GM12878 (cell line): ENCODE measurements at regions not wholly inside any gene's neighbourhood (a gene's known extent, or its start where the extent isn't known, plus 50 kb on each side); places are given as distances from the start of the nearest gene placed in this dataset.

ENCODE experiments used
- ATAC-seq: fragments of 200-7000 bp; cut with Tn5 transposase; 3 replicates; pipeline ENCODE4 v1.9.1; 2020; ENCODE audit warnings: mild to moderate bottlenecking, moderate library complexity
- BruUV-seq: library from RNA; stranded (reverse); fragments of 400-500 nt; replicated peaks from 2 replicates; lab custom pipeline; 2021; lab: Mats Ljungman, UMichigan
- CTCF ChIA-PET: fragments of 300-600 bp; sonication (Branson Sonifier 250); formaldehyde crosslinking; extraction: SDS; loops from one replicate; lab custom pipeline; 2021; ENCODE audit warnings: inconsistent platforms; lab: Yijun Ruan, JAX
- POLR2A ChIA-PET: fragments of 350-600 bp; formaldehyde crosslinking; extraction: SDS; loops from one replicate; lab custom pipeline; 2021; ENCODE audit warnings: inconsistent platforms; lab: Charles Lee
- RAD21 ChIA-PET: fragments of 300-600 bp; sonication (Branson Sonifier 250); formaldehyde crosslinking; loops from one replicate; lab custom pipeline; 2023; ENCODE audit warnings: antibody characterized with exemption; ENCODE audit not compliant: unreplicated experiment; lab: Charles Lee
- SMC1A ChIA-PET: fragments of 300-600 bp; sonication (Branson Sonifier 250); formaldehyde crosslinking; loops from one replicate; lab custom pipeline; 2023; ENCODE audit not compliant: unreplicated experiment, uncharacterized antibody; lab: Charles Lee
- DNase-seq: peaks from one replicate; pipeline ENCODE4 v3.0.0-alpha.2; 2011; ENCODE audit warnings: low read depth, low spot score
- FAIRE-seq: peaks from 3 replicates; lab custom pipeline; 2011; peaks lifted over from hg19 to GRCh38; lab: Jason Lieb, UNC
- H2AFZ ChIP-seq: 2 replicates; pipeline ENCODE4 v1.6.0; 2011; ENCODE audit warnings: low read depth, low read length, control low read depth; ENCODE audit not compliant: control insufficient read depth
- H3K27ac ChIP-seq: 2 replicates; pipeline ENCODE4 v1.5.1; 2011; ENCODE audit warnings: control low read depth; ENCODE audit not compliant: control insufficient read depth, insufficient read depth
- H3K27me3 ChIP-seq, 2 experiments: replicated peaks in 1 of 2; 2 replicates each; pipeline versions ENCODE4 v1.6.0 to v1.6.1; 2011; ENCODE audit warnings: low read length in 1 of 2; ENCODE audit not compliant: control insufficient read depth in 2 of 2, insufficient read depth in 2 of 2
- H3K36me3 ChIP-seq, 2 experiments: 2 replicates each; pipeline ENCODE4 v1.5.1; 2011; ENCODE audit warnings: low read length in 1 of 2; ENCODE audit not compliant: control insufficient read depth in 2 of 2, insufficient read depth in 2 of 2
- H3K4me1 ChIP-seq: 2 replicates; pipeline ENCODE4 v1.6.1; 2011; ENCODE audit warnings: mild to moderate bottlenecking, low read length, moderate library complexity, mixed read lengths; ENCODE audit not compliant: control insufficient read depth, insufficient read depth
- H3K4me2 ChIP-seq: 2 replicates; pipeline ENCODE4 v1.6.0; 2011; ENCODE audit warnings: control low read depth; ENCODE audit not compliant: control insufficient read depth, insufficient read depth
- H3K4me3 ChIP-seq: fragments of 200-600 bp; sonication (generic); 2 replicates; pipeline ENCODE4 v1.5.1; 2016
- H3K79me2 ChIP-seq: 2 replicates; pipeline ENCODE4 v1.6.0; 2011; ENCODE audit warnings: low read length; ENCODE audit not compliant: control insufficient read depth, insufficient read depth
- H3K9ac ChIP-seq: 2 replicates; pipeline ENCODE4 v1.8.0; 2011; ENCODE audit warnings: low read length, control low read depth, mixed read lengths; ENCODE audit not compliant: control insufficient read depth, insufficient read depth
- H3K9me3 ChIP-seq: replicated peaks from 3 replicates; pipeline ENCODE4 v1.5.1; 2011; ENCODE audit warnings: mild to moderate bottlenecking, low read length; ENCODE audit not compliant: control insufficient read depth, insufficient read depth
- H4K20me1 ChIP-seq: 2 replicates; pipeline ENCODE4 v1.6.0; 2011; ENCODE audit not compliant: control insufficient read depth, insufficient read depth
- BRCA1 ChIP-seq: IDR thresholded peaks from 2 replicates; pipeline ENCODE4 v1.6.1; 2011; ENCODE audit warnings: low read depth, low read length, improper control_type of control experiment
- EED ChIP-seq: sonication (generic); IDR thresholded peaks from 2 replicates; pipeline ENCODE4 v1.6.1; 2016; ENCODE audit warnings: antibody characterized with exemption, low read depth
- EGR1 ChIP-seq, 2 experiments: IDR thresholded peaks; 1 replicate in 1 of 2; 2 replicates in 1 of 2; pipeline ENCODE4 v1.6.1; 2011 to 2012; ENCODE audit warnings: low read depth in 2 of 2, low read length in 2 of 2, borderline replicate concordance in 1 of 2, mild to moderate bottlenecking in 1 of 2, moderate library complexity in 1 of 2
- EZH2 ChIP-seq: IDR thresholded peaks from 2 replicates; pipeline ENCODE4 v1.6.1; 2012; ENCODE audit warnings: low read depth, mild to moderate bottlenecking, control low read depth, inconsistent platforms, low read length, borderline replicate concordance; ENCODE audit not compliant: control insufficient read depth
- FOXM1 ChIP-seq: IDR thresholded peaks from 2 replicates; pipeline ENCODE4 v1.6.1; 2012; ENCODE audit warnings: low read depth, mild to moderate bottlenecking, inconsistent platforms, low read length, moderate library complexity
- HCFC1 ChIP-seq: fragments of 150-350 bp; IDR thresholded peaks from 2 replicates; pipeline ENCODE4 v1.6.1; 2014; ENCODE audit warnings: low read length
- HDAC6 ChIP-seq: fragments of 200-600 bp; sonication (generic); IDR thresholded peaks from one replicate; pipeline ENCODE4 v1.8.0; 2017; ENCODE audit warnings: antibody characterized with exemption; ENCODE audit not compliant: unreplicated experiment
- IRF5 ChIP-seq: fragments of 450-650 bp; IDR thresholded peaks from 2 replicates; pipeline ENCODE4 v1.6.1; 2017; ENCODE audit warnings: borderline replicate concordance
- MLLT1 ChIP-seq: fragments of 450-650 bp; IDR thresholded peaks from 2 replicates; pipeline ENCODE4 v1.6.1; 2016; ENCODE audit warnings: mild to moderate bottlenecking
- MXI1 ChIP-seq: fragments of 150-350 bp; IDR thresholded peaks from 2 replicates; pipeline ENCODE4 v1.6.1; 2011; ENCODE audit warnings: low read depth, mild to moderate bottlenecking, inconsistent platforms, low read length, improper control_type of control experiment
- MYB ChIP-seq: fragments of 150-350 bp; IDR thresholded peaks from 2 replicates; pipeline ENCODE4 v1.6.1; 2014; ENCODE audit warnings: mild to moderate bottlenecking, low read depth, low read length, borderline replicate concordance
- NBN ChIP-seq: fragments of 450-650 bp; IDR thresholded peaks from 2 replicates; pipeline ENCODE4 v1.6.1; 2016
- NFYA ChIP-seq: IDR thresholded peaks from 2 replicates; pipeline ENCODE4 v1.6.1; 2011; ENCODE audit warnings: low read depth, mild to moderate bottlenecking, low read length, improper control_type of control experiment, borderline replicate concordance
- POLR2AphosphoS2 ChIP-seq: IDR thresholded peaks from 2 replicates; pipeline ENCODE4 v1.6.1; 2011; ENCODE audit warnings: low read depth, mild to moderate bottlenecking, low read length, improper control_type of control experiment, moderate library complexity
- RAD21 ChIP-seq: IDR thresholded peaks from 2 replicates; pipeline ENCODE4 v1.6.1; 2011; ENCODE audit warnings: mild to moderate bottlenecking, low read depth, low read length, moderate library complexity; ENCODE audit not compliant: insufficient read depth
- RAD51 ChIP-seq: fragments of 450-650 bp; IDR thresholded peaks from 2 replicates; pipeline ENCODE4 v1.6.1; 2016; ENCODE audit warnings: moderate library complexity, mild to moderate bottlenecking, inconsistent platforms
- SRF ChIP-seq, 2 experiments: IDR thresholded peaks; 2 replicates each; pipeline ENCODE4 v1.6.1; 2011; ENCODE audit warnings: low read depth in 2 of 2, low read length in 2 of 2, mild to moderate bottlenecking in 1 of 2, moderate library complexity in 1 of 2
- ZNF384 ChIP-seq: IDR thresholded peaks from 2 replicates; pipeline ENCODE4 v1.6.1; 2012; ENCODE audit warnings: low read depth, mild to moderate bottlenecking, low read length, improper control_type of control experiment, borderline replicate concordance
- ZSCAN29 ChIP-seq: fragments of 450-650 bp; IDR thresholded peaks from 2 replicates; pipeline ENCODE4 v1.6.1; 2017; ENCODE audit warnings: mild to moderate bottlenecking, moderate library complexity
- in situ Hi-C: fragments of 300-500 bp; cut with MboI; formaldehyde crosslinking; loops from 9 replicates; pipeline ENCODE4 v1.14.3; 2018; ENCODE audit warnings: mixed read lengths
- intact Hi-C: fragments of 100-400 bp; cut with micrococcal nuclease; formaldehyde crosslinking; loops from one replicate; pipeline ENCODE4 v1.14.2; 2022; ENCODE audit not compliant: unreplicated experiment
- TF ChIP-seq, protein P1 (sequence below): fragments of 450-650 bp; formaldehyde crosslinking; IDR thresholded peaks from 2 replicates; pipeline ENCODE4 v1.4.0; 2020; ENCODE audit warnings: mild to moderate bottlenecking, moderate library complexity

DNA sequence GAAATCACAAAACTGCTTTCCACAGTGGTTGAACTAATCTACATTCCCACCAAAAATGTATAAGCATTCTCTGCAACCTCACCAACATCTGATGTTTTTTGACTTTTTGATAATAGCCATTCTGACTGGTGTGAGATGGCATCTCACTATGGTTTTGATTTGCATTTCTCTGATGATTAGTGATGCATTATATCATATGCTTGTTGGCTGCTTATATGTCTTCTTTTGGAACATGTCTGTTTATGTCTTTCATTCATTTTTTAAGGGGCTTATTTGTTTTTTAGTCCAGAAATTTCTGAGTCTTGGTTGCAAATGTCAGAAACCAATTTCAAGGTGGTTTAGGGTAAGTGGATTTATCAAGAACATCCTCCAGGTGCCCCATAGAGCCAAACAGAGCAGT is 484.8 kb upstream of the TSHZ3 start:
- ChIA-PET RAD21 (no interaction called here), POLR2A (no interaction called here)
- BruUV-seq, result no TSS peak
- H3K4me3 ChIP-seq, result no peak overlapping the region
- intact Hi-C loops, result no loop called here
- no peak for TF ChIP-seq EED
- no peak for TF ChIP-seq EZH2
- no peak for TF ChIP-seq RAD51
- TF ChIP-seq ZSCAN29, result no peak
- TF ChIP-seq, protein P1, sequence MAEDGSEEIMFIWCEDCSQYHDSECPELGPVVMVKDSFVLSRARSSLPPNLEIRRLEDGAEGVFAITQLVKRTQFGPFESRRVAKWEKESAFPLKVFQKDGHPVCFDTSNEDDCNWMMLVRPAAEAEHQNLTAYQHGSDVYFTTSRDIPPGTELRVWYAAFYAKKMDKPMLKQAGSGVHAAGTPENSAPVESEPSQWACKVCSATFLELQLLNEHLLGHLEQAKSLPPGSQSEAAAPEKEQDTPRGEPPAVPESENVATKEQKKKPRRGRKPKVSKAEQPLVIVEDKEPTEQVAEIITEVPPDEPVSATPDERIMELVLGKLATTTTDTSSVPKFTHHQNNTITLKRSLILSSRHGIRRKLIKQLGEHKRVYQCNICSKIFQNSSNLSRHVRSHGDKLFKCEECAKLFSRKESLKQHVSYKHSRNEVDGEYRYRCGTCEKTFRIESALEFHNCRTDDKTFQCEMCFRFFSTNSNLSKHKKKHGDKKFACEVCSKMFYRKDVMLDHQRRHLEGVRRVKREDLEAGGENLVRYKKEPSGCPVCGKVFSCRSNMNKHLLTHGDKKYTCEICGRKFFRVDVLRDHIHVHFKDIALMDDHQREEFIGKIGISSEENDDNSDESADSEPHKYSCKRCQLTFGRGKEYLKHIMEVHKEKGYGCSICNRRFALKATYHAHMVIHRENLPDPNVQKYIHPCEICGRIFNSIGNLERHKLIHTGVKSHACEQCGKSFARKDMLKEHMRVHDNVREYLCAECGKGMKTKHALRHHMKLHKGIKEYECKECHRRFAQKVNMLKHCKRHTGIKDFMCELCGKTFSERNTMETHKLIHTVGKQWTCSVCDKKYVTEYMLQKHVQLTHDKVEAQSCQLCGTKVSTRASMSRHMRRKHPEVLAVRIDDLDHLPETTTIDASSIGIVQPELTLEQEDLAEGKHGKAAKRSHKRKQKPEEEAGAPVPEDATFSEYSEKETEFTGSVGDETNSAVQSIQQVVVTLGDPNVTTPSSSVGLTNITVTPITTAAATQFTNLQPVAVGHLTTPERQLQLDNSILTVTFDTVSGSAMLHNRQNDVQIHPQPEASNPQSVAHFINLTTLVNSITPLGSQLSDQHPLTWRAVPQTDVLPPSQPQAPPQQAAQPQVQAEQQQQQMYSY, result no peak
- no peak for TF ChIP-seq HCFC1
- no peak for TF ChIP-seq MLLT1
- no peak for TF ChIP-seq MYB
- no peak for TF ChIP-seq MXI1
- no peak for TF ChIP-seq BRCA1
- TF ChIP-seq ZNF384, result no peak
- no peak for TF ChIP-seq NBN
- TF ChIP-seq EGR1 (IDR thresholded peaks at IDR 0.05; ENCODE audit: borderline replicate concordance in 1 of 2, low read depth in 2 of 2, low read length in 2 of 2), result no peak
- TF ChIP-seq SRF (IDR thresholded peaks at IDR 0.05; ENCODE audit: low read depth in 2 of 2, low read length in 2 of 2), result no peak
- no peak for TF ChIP-seq RAD21
- no peak for TF ChIP-seq IRF5
- no peak for TF ChIP-seq FOXM1
- no peak for TF ChIP-seq NFYA
- TF ChIP-seq POLR2AphosphoS2, result no peak
- TF ChIP-seq HDAC6, result no peak
- TF ChIP-seq, all 136 proteins: peak for 0
- no peak overlapping the region for H3K4me2 ChIP-seq
- H3K27me3 ChIP-seq, result no peaks in the 10 kb centered on the region
- H3K36me3 ChIP-seq, result no peaks in the 10 kb centered on the region
- no peaks in the 10 kb centered on the region for H3K4me1 ChIP-seq
- ChIA-PET CTCF (no interaction called here), SMC1A (no interaction called here)
- no peaks in the 10 kb centered on the region; the same call in 2 of the 3 replicates for H3K9me3 ChIP-seq
- no peak overlapping the region for H2AFZ ChIP-seq
- no peaks in the 10 kb centered on the region for H4K20me1 ChIP-seq
- H3K9ac ChIP-seq, result no peak overlapping the region
- no peak overlapping the region for H3K27ac ChIP-seq
- ATAC-seq (no peak), DNase-seq (no peak), FAIRE-seq (no peak)
- no peaks in the 10 kb centered on the region for H3K79me2 ChIP-seq
- in situ Hi-C loops, result no loop called here
